ENCODE measurements at regions not wholly inside any gene's neighbourhood (a gene's known extent, or its start where the extent isn't known, plus 50 kb on each side); places are given as distances from the start of the nearest gene placed in this dataset.
A peak's percentile ranks its signal among the peaks of the same experiment; 100 is the strongest.

DNA sequence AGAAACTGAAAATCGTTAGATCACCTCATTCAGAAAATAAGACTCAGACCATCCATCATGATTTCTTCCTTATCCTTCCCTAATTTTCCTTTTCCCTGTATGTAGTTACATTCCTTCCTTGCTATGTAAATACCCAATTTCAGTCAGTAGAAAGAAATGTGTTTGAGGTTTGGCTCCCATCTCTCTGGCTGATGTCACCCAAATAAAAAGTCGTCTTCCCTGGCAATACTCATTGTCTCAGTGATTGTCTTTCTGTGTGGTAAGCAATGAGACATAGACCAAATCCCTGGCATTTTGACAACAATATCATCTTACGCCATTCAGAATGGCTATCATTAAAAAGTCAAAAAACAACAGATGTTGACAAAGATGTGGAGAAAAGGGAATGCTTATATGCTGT is 303.9 kb upstream of the EDIL3 start:
- DNase-seq (ENCODE audit: low spot score), result peak; percentile 29

DNA sequence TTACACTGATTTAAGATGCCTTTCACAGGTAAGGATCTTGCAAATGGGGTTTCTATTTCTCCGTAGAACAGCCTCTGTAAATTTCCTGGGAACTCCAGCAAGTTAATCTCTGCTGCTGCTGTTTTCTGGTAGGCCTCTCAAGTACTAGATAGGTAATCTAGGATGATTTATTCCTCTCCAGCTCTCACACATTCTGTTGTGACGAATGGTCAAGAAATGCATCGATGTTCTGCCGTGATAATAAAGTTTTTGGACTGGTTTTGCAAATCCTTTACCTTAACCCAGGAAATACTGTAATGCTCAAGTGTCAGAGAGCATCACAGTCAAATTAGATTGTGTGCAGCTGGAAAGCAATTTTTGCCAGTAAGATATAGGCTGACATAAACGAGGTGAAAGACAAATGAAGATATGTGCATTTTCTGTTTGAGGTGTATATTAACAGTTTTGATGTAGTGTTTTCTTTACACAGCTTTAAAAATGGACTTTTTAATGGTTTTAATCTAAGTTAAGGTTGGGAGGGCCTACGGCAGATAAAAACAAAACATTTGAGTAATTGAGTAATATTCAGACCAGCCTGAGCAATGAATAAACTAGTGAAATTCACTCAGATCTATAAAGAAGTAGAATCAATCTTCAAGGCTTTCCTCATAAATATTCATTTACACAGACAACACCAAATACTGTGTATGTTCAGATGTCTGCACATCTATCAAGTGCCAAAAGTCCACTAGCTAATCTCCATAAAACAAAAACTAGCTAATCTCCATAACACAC is 300.6 kb upstream of the EDIL3 start:
- DNase-seq (ENCODE audit: low spot score), result no peak

DNA sequence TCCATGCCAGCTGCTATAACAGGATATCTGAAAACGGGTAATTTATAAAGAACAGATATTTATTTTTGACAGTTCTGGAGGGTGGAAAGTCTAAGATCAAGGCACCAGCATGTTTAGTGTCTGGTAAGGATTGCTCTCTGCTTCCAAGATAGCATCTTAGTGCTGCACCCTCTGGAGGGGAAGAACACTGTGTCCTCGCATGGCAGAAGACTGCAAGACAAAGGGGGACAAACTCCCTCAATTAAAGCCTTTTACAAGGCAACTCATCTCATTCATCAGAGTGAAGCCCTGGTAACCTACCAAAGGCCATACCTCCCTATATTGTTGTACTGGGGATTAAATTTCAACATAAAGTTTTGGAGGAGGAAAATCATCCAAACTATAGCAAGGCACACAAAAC is 298.9 kb upstream of the EDIL3 start:
- DNase-seq (ENCODE audit: low spot score), result no peak

DNA sequence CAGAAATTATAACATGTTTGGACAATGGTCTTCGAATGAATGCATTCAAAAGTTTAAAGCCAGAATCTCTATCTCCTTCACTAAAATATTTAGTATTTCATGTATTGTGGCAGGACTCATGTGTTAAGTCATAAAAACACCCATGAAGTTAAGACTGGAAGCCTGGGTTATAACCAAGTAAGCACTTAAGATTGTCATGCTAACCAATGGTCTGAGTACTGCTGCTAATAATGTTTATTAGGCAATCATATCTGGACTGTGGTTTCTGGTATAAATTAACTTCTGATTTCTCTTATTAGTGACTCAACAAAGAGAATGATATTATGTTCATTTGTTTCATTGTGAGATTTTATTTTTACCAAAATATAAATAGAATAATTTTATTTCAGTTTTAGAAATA is 297.9 kb upstream of the EDIL3 start:
- peak; percentile 1 for DNase-seq (ENCODE audit: low spot score)

DNA sequence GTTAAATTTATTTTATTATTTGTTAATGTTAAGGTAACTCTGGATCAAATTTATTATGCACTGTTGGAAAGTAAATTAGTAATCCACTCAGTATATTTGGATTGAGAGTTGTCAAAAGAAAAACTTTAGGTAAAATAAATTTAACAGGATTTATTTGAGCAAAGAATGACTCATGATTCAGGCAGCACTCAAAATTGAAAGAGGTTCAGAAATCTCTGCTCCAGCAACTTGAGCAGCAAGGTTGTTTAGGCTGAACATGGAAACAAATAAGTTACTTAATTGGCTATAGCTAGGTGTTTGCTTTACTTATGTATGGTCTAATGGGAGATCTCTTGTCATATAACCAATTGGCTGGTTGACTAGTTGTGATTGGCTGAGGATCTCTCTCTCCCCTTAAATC is 296.2 kb upstream of the EDIL3 start:
- DNase-seq (ENCODE audit: low spot score), result no peak

DNA sequence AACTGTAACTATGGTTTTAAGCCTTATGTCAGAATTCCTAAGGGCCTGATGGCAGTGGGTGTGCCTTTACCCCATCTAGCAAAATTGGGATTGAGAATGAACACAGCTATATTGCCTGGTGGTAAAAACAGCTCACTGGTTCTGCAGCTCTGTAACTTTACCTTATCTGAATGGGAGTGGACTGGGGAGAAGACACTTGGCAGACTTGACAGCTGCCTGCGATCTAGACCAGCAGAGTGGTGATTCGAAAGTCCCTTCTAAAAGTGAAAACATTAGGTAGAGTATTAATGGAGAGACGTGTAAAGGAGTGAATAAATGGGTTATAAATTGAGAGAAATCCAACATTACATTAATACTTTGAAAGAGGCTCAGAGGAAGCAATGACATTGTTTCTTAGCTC is 289.1 kb upstream of the EDIL3 start:
- no peak for DNase-seq (ENCODE audit: low spot score)

DNA sequence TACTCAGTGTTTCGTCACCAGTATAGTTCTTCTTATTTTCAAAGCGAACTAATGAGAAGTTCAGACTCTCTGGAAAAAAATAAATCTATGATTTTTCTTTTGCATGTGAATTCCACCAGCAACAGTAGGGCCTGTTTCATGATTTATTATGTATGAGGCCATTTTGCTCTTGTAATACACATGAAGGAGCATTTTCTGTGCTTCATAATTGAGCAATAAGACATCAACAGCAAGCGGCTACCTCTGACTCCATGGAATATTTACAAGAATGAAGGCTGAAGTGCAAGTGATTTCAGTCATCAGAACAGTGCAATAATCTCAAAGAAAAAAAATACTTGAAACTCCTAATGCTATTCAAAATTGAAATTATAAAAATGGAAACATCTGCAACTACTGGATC is 282.9 kb upstream of the EDIL3 start:
- DNase-seq (ENCODE audit: low spot score), result no peak

DNA sequence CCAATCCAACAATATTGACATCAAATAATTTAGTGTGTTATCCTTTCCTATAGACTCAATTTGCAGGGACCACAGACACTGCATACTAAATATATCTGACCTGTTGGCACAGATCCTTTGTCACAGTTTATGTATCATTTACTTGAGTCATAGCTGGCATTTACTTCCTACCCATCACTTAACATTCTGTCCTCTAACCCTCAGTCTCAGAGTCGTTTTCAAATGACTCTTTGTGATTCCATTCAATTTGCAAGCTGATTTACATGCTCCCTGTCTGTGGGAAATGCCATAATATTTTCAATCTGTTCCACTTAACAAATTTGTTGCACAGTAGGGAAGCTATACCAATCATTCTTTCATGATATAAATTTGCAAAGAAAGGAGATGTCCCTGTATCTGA is 265.7 kb upstream of the EDIL3 start:
- DNase-seq (ENCODE audit: low spot score), result no peak

DNA sequence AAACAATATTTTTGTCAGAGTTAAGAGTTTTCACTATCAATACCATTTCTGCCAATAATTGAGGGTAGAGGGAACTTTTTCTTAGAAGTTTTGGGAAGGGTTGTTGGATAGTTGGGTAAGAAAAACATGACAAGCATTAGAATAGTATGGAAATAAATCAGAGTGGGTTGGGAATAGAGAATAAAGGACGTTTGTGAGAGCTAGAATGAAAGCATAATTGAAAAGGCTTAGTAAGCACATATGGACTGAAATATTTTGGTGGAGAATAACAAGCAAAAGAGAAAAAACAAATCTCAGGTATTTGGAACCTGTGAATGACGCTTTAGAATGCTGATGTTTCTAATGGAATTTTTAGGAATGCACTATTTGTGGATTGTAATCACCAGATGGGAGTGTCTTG is 262.9 kb upstream of the EDIL3 start:
- no peak for DNase-seq (ENCODE audit: low spot score)

DNA sequence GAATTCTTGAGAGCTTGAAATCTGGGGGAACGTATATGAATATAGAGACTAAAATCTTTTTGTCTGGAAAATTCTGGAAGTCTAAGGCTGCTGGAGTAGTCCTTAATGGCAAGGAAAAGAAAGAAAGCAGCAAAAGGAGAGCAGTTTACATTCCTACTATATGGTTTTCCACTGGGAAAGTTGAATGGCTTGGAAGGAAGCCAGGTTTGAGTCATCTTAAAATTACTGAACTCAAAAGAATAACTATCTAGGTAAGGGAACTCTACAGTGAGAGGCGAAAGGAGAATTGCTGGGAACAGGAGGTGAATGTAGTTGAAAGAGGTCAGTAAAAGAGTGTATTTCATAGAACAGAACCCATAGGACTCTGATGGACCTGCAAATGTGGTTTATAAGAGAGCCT is 258.1 kb upstream of the EDIL3 start:
- DNase-seq (ENCODE audit: low spot score), result no peak

DNA sequence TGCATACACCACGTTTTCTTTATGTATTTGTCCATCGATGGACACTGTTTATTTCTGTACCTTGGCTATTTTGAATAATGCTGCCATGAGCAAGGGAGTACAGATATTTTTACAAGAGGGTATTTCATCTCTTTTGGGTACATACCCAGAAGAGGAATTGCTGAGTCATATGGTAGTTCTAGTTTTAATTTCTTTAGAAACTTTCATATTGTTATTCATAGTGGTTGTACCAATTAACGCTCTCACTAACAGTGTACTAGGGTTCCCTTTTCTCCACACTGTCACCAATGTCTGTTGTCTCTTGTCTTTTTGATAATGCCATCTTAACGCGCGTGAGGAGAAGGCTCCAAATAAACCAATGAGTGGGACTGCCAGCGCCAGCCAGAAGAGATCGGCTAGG is 257.6 kb upstream of the EDIL3 start:
- no peak for DNase-seq (ENCODE audit: low spot score)

DNA sequence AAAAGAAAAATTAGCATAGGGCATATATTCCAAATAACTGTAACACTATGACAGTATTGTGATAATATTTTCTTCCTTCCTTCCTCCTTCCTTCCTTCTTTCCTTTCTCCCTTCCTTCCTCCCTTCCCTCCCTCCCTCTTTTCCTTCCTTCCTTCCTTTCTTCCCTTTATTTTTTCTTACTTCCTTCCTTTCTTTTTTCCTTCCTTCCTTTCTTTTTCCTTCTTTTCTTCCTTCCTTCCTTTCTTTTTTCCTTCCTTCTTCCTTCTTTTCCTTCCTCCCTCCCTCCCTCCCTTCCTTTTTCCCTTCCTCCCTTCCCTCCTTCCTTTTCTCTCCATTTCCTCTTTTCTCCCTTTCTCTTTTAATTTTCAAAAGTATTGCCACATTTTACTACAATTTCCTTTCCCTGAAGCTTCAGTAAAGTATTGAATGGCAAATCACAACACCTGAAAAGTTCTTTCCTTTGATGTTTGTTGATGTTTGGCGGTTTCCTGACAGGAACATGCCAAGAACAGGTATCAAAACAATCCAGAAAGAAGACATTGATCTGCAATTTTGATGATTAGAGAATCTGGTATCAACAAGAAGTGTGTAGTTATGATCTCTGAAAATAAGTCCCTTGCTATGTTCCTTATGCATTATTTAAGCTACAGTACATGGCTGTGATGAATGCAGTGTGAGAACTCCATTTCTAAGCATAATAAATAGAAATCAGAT is 253.1 kb upstream of the EDIL3 start:
- DNase-seq (ENCODE audit: low spot score), result no peak

DNA sequence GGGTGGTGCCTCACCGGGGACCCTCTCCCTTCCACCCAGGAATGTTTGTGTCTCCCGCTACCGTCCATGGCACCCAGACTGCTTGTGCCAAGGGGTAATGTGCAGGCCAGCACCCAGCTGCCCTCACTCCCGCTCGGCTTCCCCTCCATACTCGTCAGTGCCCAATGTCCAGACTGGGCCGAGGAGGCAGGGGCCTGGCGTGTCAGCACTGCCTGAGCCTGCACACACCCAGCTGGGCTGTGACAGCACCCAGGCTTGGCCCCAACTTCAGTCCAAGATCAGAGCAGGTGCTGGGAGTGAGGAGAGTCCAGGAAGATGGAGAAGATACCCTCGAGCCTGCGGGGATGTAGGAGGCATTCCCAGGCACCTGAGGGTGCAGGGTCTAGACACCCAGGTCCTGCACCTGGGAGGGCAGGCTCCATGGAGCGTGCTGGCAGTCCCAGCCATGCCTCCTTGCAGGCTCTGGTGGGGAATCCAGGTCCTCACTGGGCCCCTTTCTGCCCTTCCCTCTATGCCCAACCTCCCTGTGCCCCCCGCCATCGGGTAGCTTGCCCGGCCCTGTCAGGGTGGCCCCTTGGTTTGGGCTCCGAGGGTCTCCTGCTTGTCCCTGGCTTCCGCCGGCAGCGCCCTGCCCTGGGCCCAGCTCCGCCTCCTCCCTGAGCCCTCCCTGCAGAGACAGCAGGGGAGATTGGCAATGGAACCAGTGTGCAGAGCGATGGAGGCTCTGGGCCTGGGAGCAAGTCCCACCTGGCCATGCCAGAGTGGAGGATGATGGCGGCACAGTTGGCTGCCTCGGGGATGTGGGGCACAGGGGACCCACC is 250.8 kb upstream of the EDIL3 start:
- DNase-seq (ENCODE audit: low spot score), result no peak

DNA sequence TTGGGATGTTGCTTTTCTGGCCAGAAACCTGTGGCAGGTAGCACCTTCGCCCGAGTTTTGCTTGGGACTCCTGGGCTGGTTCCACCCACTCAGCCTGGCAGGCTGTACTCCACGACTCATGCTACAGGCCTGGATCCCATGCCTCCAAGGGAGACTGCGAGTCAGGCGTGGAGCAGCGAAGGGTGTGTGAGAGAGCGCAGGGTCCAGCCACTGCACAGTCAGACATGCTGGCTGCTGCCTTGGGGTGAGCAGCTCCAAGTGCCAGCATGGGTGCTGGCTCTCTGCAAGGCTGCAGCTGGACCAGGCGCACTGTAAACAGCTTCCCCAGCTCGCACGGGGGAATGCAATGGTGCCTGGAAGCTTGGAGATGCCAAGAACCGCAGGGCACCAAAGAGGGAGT is 249.6 kb upstream of the EDIL3 start:
- DNase-seq (ENCODE audit: low spot score), result no peak

DNA sequence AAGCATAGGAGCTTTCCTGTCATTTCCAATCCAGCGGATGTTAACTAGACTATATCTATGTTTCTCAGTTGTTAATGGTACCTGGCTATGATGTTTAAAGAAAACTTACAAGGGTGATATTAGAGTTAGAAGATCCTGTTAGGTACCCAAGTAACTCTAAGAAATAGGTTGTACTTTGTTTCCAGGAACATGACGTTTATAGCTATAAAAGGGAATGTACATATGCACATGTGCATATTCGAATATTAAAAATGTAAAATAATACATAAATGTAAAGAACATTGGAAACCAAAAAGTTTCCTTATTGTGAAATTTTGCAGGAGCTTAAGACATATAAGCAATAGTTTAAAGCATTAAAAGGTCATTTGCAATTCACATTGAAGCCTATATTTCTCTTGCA is 247.7 kb upstream of the EDIL3 start:
- no peak for DNase-seq (ENCODE audit: low spot score)

DNA sequence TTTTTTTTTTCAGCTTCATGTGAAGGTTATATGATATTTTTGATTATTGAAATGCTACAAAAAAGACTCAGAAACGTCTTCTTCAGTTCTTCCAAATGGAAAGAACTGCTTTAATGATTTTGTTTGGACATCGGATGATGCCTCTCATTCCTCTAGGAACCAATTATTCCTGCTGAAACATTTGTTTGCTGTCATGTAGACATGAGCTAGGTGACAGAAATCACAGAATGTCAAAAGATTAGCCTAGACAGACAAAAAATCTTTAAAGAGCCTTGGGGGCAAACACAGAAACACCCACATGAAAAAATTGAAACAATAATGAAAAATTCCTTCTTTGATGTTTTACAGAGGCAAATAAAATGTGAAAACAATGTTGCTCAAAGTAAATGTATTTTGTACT is 244.2 kb upstream of the EDIL3 start:
- DNase-seq (ENCODE audit: low spot score), result no peak

DNA sequence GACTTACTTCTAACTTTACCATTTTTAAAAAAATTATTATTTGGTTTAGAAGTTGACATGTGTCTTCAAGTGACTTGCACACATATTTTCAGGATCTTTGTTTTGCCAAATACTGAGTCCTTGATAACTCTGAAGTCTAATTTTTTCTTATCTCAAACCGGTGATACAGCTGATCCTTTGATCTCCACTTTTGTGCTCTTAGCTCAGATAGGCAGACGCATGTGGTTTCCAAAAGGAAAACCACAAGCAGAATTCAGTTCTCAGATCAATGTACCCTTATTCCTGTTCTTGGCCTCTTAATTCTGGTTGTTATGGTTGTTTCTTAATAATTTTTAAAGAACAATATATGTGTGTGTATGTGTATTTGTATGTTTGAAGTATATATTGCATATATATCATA is 238.3 kb upstream of the EDIL3 start:
- DNase-seq (ENCODE audit: low spot score), result no peak

DNA sequence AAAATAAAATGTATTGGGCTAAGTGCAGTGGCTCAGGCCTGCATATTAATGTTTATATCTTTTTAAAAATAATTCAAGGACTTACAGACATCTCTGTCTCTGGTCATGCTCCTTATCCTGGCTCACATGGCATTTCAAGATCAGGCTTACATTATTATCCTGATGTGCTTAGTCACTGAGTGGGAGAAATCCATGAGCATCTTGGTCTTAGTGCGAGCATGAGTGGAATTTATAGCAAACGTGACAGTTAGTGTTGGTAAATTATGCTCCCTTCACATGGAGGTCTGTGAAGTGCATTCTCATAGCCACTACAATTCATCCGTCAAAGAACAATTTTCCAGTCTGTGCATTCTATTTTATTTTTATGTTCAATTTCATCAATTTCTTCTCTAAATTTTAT is 237.8 kb upstream of the EDIL3 start:
- no peak for DNase-seq (ENCODE audit: low spot score)

DNA sequence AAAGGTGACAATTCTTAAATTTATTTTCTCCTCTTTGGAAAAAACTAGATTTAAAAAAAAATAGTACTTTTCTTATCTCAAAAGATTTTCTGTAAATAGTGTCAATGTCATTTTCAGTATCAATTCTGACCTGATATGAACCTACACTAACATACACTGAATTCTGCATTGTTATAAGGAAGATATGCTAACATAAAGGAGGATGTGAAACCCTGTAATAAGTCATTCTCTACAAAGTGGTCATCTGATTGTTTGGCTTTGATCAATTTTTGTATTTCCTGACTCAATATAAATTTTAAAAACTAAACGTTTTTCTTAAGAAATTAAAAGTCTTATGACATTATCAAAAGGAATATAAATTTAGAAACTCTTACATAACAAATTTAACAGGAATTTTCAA is 233.6 kb upstream of the EDIL3 start:
- DNase-seq (ENCODE audit: low spot score), result no peak

DNA sequence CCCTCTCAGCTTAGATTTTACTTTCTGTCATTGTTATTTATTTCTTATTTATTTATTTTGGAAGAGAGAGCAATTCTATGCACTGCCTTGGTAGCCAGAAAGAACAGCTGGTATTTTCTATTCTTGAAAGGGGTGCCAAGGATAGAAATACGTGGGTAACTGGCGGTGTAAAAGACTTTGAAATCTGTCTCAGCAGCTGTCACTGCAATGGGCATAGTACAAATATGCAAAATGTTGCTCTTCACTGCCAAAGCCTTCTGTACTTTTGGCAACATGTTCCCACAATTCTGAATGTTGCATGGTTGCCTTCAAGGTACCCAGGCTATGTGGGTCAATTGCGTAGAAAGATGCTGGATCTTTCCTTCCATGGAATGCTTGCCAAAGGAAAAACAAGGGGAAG is 230.2 kb upstream of the EDIL3 start:
- no peak for DNase-seq (ENCODE audit: low spot score)

DNA sequence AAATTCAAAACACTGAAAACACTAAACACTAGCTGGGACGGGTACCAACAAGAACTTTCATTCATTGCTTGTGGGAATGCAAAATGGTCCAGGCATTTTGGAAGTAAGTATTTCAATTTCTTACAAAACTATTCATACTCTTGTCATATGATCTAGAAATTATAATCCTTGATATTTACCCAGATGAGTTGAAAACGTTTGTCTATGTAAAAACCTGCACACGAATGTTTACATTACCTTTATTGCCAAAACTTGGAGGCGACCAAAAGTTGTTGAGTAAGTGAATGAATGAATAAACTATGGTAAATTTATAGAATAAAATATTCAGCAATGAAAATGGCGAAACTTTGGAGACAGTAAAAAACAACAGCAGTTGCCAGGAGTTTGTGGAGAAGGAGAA is 222.1 kb upstream of the EDIL3 start:
- no peak for DNase-seq (ENCODE audit: low spot score)

DNA sequence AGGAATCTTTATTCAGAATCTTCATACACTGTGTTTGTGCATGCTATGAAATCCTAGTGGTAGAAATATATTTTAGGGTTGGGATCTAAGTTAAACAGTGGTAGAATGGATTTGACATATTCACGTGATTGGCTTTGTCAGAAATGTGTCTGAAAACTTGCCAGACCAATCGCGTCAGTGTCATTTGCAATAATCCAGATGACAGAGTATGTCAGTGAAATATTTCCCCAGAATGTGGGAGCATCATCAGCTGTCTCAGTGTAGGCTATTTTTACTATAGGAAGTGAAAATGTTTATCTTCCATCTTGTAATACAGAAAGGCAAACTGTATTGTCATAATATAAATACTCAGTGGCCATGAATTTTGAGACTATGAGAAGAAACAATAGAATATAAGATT is 220.6 kb upstream of the EDIL3 start:
- DNase-seq (ENCODE audit: low spot score), result no peak

DNA sequence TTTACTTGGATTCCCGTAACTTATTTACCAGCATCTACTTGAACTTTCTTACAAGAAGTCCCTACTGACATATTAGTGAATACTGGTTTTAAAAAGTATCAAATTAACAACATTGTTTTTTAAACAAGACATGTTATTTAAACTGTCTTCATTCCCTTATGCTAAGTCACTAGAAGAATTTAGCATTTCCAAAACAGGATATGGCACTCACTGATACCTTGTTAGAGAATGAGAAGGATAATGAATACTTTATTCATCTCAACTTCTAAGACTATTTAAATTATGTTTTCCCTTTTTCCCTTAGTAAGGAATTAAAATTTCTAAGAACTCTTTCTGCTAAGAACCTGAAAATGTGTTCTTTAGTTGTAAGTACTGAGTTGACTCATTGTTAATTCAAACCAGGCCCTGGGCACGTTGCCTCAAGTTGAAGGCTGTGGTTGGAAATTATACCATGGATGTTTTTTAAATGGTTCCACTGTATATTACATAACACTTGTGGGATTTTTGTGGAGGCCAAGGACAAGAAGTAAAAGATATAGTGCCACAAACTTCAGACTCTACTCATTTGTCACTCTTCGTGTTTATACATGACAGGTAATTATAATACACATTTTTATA is 219.0 kb upstream of the EDIL3 start:
- peak; percentile 57 for DNase-seq (ENCODE audit: low spot score)

Data from GM03348 (cell line).